GM19468 (cell line): ENCODE measurements at regions not wholly inside any gene's neighbourhood (a gene's known extent, or its start where the extent isn't known, plus 50 kb on each side); places are given as distances from the start of the nearest gene placed in this dataset.
"Not testable (repeated sequence)": the region's sequence is repeated elsewhere in the genome, so short reads cannot be mapped to it uniquely, and the experiment has no call there.

Source experiments
- ATAC-seq: cut with Tn5 transposase; IDR thresholded peaks from one replicate; pipeline ENCODE4 v1.9.1; 2021; ENCODE audit warnings: mild to moderate bottlenecking, moderate library complexity, moderate number of reproducible peaks; ENCODE audit not compliant: unreplicated experiment; ENCODE audit errors: extremely low read depth

- no peak for ATAC-seq
Measured at GRCh38 chr13:81396192-81396591, 1055.3 kb upstream of the SPRY2 start.

GRCh38 chr13:81395368-81395767 is 1054.4 kb upstream of the SPRY2 start:
- ATAC-seq = no peak

GRCh38 chr13:81394640-81395039 is 1053.7 kb upstream of the SPRY2 start:
- ATAC-seq = no peak

- ATAC-seq = no peak
Measured at GRCh38 chr13:81393721-81394120, 1052.8 kb upstream of the SPRY2 start.

GRCh38 chr13:81393110-81393509 is 1052.2 kb upstream of the SPRY2 start:
- no peak for ATAC-seq

- no peak for ATAC-seq
Measured at GRCh38 chr13:81388400-81388799, 1047.5 kb upstream of the SPRY2 start.

GRCh38 chr13:81383444-81383843 is 1042.5 kb upstream of the SPRY2 start:
- ATAC-seq = no peak

- no peak for ATAC-seq
Measured at GRCh38 chr13:81382246-81382645, 1041.3 kb upstream of the SPRY2 start.

- ATAC-seq = no peak
Measured at GRCh38 chr13:81381560-81381959, 1040.6 kb upstream of the SPRY2 start.

GRCh38 chr13:81379183-81379582 is 1038.3 kb upstream of the SPRY2 start:
- ATAC-seq = no peak

GRCh38 chr13:81377921-81378320 is 1037.0 kb upstream of the SPRY2 start:
- ATAC-seq = no peak

GRCh38 chr13:81375709-81376108 is 1034.8 kb upstream of the SPRY2 start:
- no peak for ATAC-seq

GRCh38 chr13:81362711-81363110 is 1021.8 kb upstream of the SPRY2 start:
- ATAC-seq = not testable (repeated sequence)

- no peak for ATAC-seq
Measured at GRCh38 chr13:81350056-81350455, 1009.1 kb upstream of the SPRY2 start.

GRCh38 chr13:81340118-81341069 is 999.5 kb upstream of the SPRY2 start:
- ATAC-seq = not testable (repeated sequence)

GRCh38 chr13:81339666-81340065 is 998.7 kb upstream of the SPRY2 start:
- ATAC-seq = not testable (repeated sequence)

- no peak for ATAC-seq
Measured at GRCh38 chr13:81334481-81334880, 993.6 kb upstream of the SPRY2 start.

GRCh38 chr13:81326913-81327312 is 986.0 kb upstream of the SPRY2 start:
- ATAC-seq = no peak

- ATAC-seq = no peak
Measured at GRCh38 chr13:81320516-81320915, 979.6 kb upstream of the SPRY2 start.

GRCh38 chr13:81319351-81319750 is 978.4 kb upstream of the SPRY2 start:
- no peak for ATAC-seq

GRCh38 chr13:81318231-81319019 is 977.5 kb upstream of the SPRY2 start:
- ATAC-seq = no peak
